Ishikawa (cell line): ENCODE measurements at regions not wholly inside any gene's neighbourhood (a gene's known extent, or its start where the extent isn't known, plus 50 kb on each side); places are given as distances from the start of the nearest gene placed in this dataset.

ENCODE experiments used
- CEBPB ChIP-seq: IDR thresholded peaks from 2 replicates; pipeline ENCODE4 v1.6.1; 2012
- CREB1 ChIP-seq: IDR thresholded peaks from 2 replicates; pipeline ENCODE4 v1.6.1; 2012; ENCODE audit warnings: low read depth
- EGR1 ChIP-seq: IDR thresholded peaks from 2 replicates; pipeline ENCODE4 v1.6.1; 2012
- EP300 ChIP-seq: IDR thresholded peaks from 2 replicates; pipeline ENCODE4 v1.6.1; 2012; ENCODE audit warnings: borderline replicate concordance
- FOXM1 ChIP-seq: IDR thresholded peaks from 2 replicates; pipeline ENCODE4 v1.6.1; 2012; ENCODE audit warnings: low read depth, borderline replicate concordance
- MAX ChIP-seq: IDR thresholded peaks from 2 replicates; pipeline ENCODE4 v1.6.1; 2012
- NFIC ChIP-seq: IDR thresholded peaks from 2 replicates; pipeline ENCODE4 v1.6.1; 2012
- RAD21 ChIP-seq: IDR thresholded peaks from 2 replicates; pipeline ENCODE4 v1.6.1; 2012; ENCODE audit warnings: low read depth
- REST ChIP-seq: IDR thresholded peaks from 2 replicates; pipeline ENCODE4 v1.6.1; 2012; ENCODE audit warnings: low read depth, mild to moderate bottlenecking
- TAF1 ChIP-seq: IDR thresholded peaks from 2 replicates; pipeline ENCODE4 v1.6.1; 2012; ENCODE audit warnings: low read depth, mild to moderate bottlenecking
- TCF12 ChIP-seq: IDR thresholded peaks from 2 replicates; pipeline ENCODE4 v1.6.1; 2012; ENCODE audit warnings: low read depth
- TEAD4 ChIP-seq: IDR thresholded peaks from 2 replicates; pipeline ENCODE4 v1.6.1; 2012
- USF1 ChIP-seq: IDR thresholded peaks from 2 replicates; pipeline ENCODE4 v1.6.1; 2012
- YY1 ChIP-seq: IDR thresholded peaks from 2 replicates; pipeline ENCODE4 v1.6.1; 2012; ENCODE audit warnings: low read depth
- ZBTB7A ChIP-seq: IDR thresholded peaks from 2 replicates; pipeline ENCODE4 v1.6.1; 2012; ENCODE audit warnings: low read depth

- TF ChIP-seq CEBPB (no peak), RAD21 (no peak), REST (no peak), TAF1 (no peak), CREB1 (no peak), TEAD4 (no peak), EGR1 (no peak), ZBTB7A (no peak), FOXM1 (no peak), EP300 (no peak), TCF12 (no peak), NFIC (no peak), YY1 (no peak)
Measured at GRCh38 chr9:109925799-109926198, 145.8 kb downstream of the PALM2AKAP2 start.

- TF ChIP-seq RAD21 (no peak), EP300 (no peak), USF1 (no peak), ZBTB7A (no peak), FOXM1 (no peak), TEAD4 (no peak), TCF12 (no peak), MAX (no peak), CEBPB (no peak), TAF1 (no peak)
Measured at GRCh38 chr9:109926421-109926869, 146.4 kb downstream of the PALM2AKAP2 start.

GRCh38 chr9:109931623-109932022, 151.6 kb downstream of the PALM2AKAP2 start:
- TF ChIP-seq ZBTB7A (no peak), YY1 (no peak), FOXM1 (no peak), REST (no peak), USF1 (no peak), TEAD4 (no peak), EP300 (no peak), NFIC (no peak), CEBPB (no peak), TAF1 (no peak), RAD21 (no peak)

GRCh38 chr9:109934136-109934856, 154.3 kb downstream of the PALM2AKAP2 start:
- TF ChIP-seq EGR1 (no peak), CEBPB (no peak), FOXM1 (no peak), TCF12 (no peak), MAX (no peak), NFIC (no peak), RAD21 (no peak), USF1 (no peak), EP300 (no peak), REST (no peak)
